ENCODE measurements at regions not wholly inside any gene's neighbourhood (a gene's known extent, or its start where the extent isn't known, plus 50 kb on each side); places are given as distances from the start of the nearest gene placed in this dataset.

GRCh38 chr11:127993788-127994187, 593.6 kb downstream of the ETS1 start:
- TF ChIP-seq SUZ12 (IDR thresholded peaks at IDR 0.05; ENCODE audit: extremely low read depth, insufficient read depth, insufficient read length) (no peak), YY1 (IDR thresholded peaks at IDR 0.05; ENCODE audit: insufficient read depth, insufficient read length) (no peak)
